GM12873 (cell line): ENCODE measurements at regions not wholly inside any gene's neighbourhood (a gene's known extent, or its start where the extent isn't known, plus 50 kb on each side); places are given as distances from the start of the nearest gene placed in this dataset.

Experiments
- CTCF ChIP-seq: IDR thresholded peaks from 2 replicates; pipeline ENCODE4 v1.5.1; 2012; ENCODE audit warnings: low read depth, mild to moderate bottlenecking, moderate library complexity, low read length, control low read depth; ENCODE audit not compliant: insufficient read depth; ENCODE audit errors: missing control alignments

- no peak for TF ChIP-seq CTCF
These were observed 740.2 kb upstream of the ZEB2 start for GRCh38 chr2:145260081-145260480.

GRCh38 chr2:145258903-145259579 is 739.1 kb upstream of the ZEB2 start:
- TF ChIP-seq CTCF, result no peak

- TF ChIP-seq CTCF, result no peak
These were observed 738.0 kb upstream of the ZEB2 start for GRCh38 chr2:145257931-145258330.

- TF ChIP-seq CTCF, result no peak
These were observed 736.6 kb upstream of the ZEB2 start for GRCh38 chr2:145256551-145256950.

- TF ChIP-seq CTCF, result no peak
These were observed 734.4 kb upstream of the ZEB2 start for GRCh38 chr2:145254291-145254690.

- TF ChIP-seq CTCF, result no peak
These were observed 733.6 kb upstream of the ZEB2 start for GRCh38 chr2:145253492-145253891.

GRCh38 chr2:145245268-145245870 is 725.5 kb upstream of the ZEB2 start:
- TF ChIP-seq CTCF, result no peak
